WTC11 (cell line): ENCODE measurements at regions not wholly inside any gene's neighbourhood (a gene's known extent, or its start where the extent isn't known, plus 50 kb on each side); places are given as distances from the start of the nearest gene placed in this dataset.

Experiments
- ATAC-seq: fragments of 200-7000 bp; cut with Tn5 transposase; 2 replicates; pipeline ENCODE4 v1.10.0; 2021; ENCODE audit warnings: mild to moderate bottlenecking, moderate library complexity
- CTCF ChIA-PET: fragments of 300-600 bp; sonication (Branson Sonifier 250); formaldehyde crosslinking; loops from one replicate; lab custom pipeline; 2021; ENCODE audit warnings: antibody characterized with exemption; lab: Charles Lee
- POLR2A ChIA-PET: fragments of 350-600 bp; sonication (Branson Sonifier 250); formaldehyde crosslinking; loops from one replicate; lab custom pipeline; 2021; ENCODE audit warnings: antibody characterized with exemption; lab: Charles Lee
- DNase-seq: peaks from one replicate; pipeline ENCODE4 v3.0.0; 2021; ENCODE audit warnings: low spot score
- H3K27ac Mint-ChIP-seq: 2 replicates; pipeline ENCODE4 v1.8.0; 2021; ENCODE audit warnings: mixed read lengths
- H3K27me3 Mint-ChIP-seq: 2 replicates; pipeline ENCODE4 v1.8.0; 2021; ENCODE audit warnings: low read depth, mild to moderate bottlenecking, moderate library complexity, mixed read lengths
- H3K36me3 Mint-ChIP-seq: 2 replicates; pipeline ENCODE4 v1.8.0; 2021; ENCODE audit warnings: mixed read lengths
- H3K4me1 Mint-ChIP-seq: 2 replicates; pipeline ENCODE4 v1.8.0; 2022; ENCODE audit warnings: mixed read lengths
- H3K4me3 Mint-ChIP-seq: 2 replicates; pipeline ENCODE4 v1.8.0; 2021; ENCODE audit warnings: mild to moderate bottlenecking, moderate library complexity, mixed read lengths
- H3K9me3 Mint-ChIP-seq: 2 replicates; pipeline ENCODE4 v1.8.0; 2021; ENCODE audit warnings: mixed read lengths
- CREM ChIP-seq: sonication (generic); formaldehyde crosslinking; IDR thresholded peaks from 2 replicates; pipeline ENCODE4 v1.8.1; 2022; ENCODE audit warnings: mild to moderate bottlenecking, missing genetic modification reagents, moderate library complexity
- IRF2 ChIP-seq: sonication (generic); formaldehyde crosslinking; IDR thresholded peaks from 2 replicates; pipeline ENCODE4 v1.8.0; 2022; ENCODE audit warnings: low read depth, missing genetic modification reagents, borderline replicate concordance
- KAT7 ChIP-seq: sonication (generic); formaldehyde crosslinking; IDR thresholded peaks from 2 replicates; pipeline ENCODE4 v1.8.1; 2023; ENCODE audit warnings: missing genetic modification reagents, mild to moderate bottlenecking, borderline replicate concordance
- NR1H2 ChIP-seq: sonication (generic); formaldehyde crosslinking; IDR thresholded peaks from 2 replicates; pipeline ENCODE4 v1.9.0; 2021; ENCODE audit warnings: mild to moderate bottlenecking, moderate library complexity, missing genetic modification reagents
- NR3C1 ChIP-seq: sonication (generic); formaldehyde crosslinking; conservative IDR thresholded peaks from 2 replicates; pipeline ENCODE4 v1.8.1; 2023; ENCODE audit warnings: low read depth, mild to moderate bottlenecking, missing genetic modification reagents
- TEAD4 ChIP-seq: sonication (generic); formaldehyde crosslinking; IDR thresholded peaks from 2 replicates; pipeline ENCODE4 v1.8.0; 2022; ENCODE audit warnings: mild to moderate bottlenecking, missing genetic modification reagents
- TF ChIP-seq, protein P1 (sequence below): sonication (generic); formaldehyde crosslinking; IDR thresholded peaks from 2 replicates; pipeline ENCODE4 v1.8.0; 2022; ENCODE audit warnings: mild to moderate bottlenecking, missing genetic modification reagents
- TF ChIP-seq, protein P2 (sequence below): sonication (generic); formaldehyde crosslinking; IDR thresholded peaks from 2 replicates; pipeline ENCODE4 v1.8.1; 2023; ENCODE audit warnings: mild to moderate bottlenecking, moderate library complexity, missing genetic modification reagents
- TF ChIP-seq, protein P3 (sequence below): fragments of 200-600 bp; IDR thresholded peaks from 2 replicates; pipeline ENCODE4 v1.8.0; 2022; ENCODE audit warnings: antibody characterized with exemption
- TF ChIP-seq, protein P4 (sequence below): fragments of 250-450 bp; sonication (Bioruptor Pico); IDR thresholded peaks from 2 replicates; pipeline ENCODE4 v1.9.0; 2021; ENCODE audit warnings: mild to moderate bottlenecking
- TF ChIP-seq, protein P5 (sequence below): sonication (generic); formaldehyde crosslinking; conservative IDR thresholded peaks from 2 replicates; pipeline ENCODE4 v1.8.1; 2022; ENCODE audit warnings: mild to moderate bottlenecking, missing genetic modification reagents
- TF ChIP-seq, protein P6 (sequence below): sonication (generic); formaldehyde crosslinking; IDR thresholded peaks from 2 replicates; pipeline ENCODE4 v1.8.1; 2023; ENCODE audit warnings: mild to moderate bottlenecking, missing genetic modification reagents
- TF ChIP-seq, protein P7 (sequence below): sonication (generic); formaldehyde crosslinking; IDR thresholded peaks from 2 replicates; pipeline ENCODE4 v1.8.1; 2023; ENCODE audit warnings: mild to moderate bottlenecking, missing genetic modification reagents, moderate library complexity
- TF ChIP-seq, protein P8 (sequence below): sonication (generic); formaldehyde crosslinking; IDR thresholded peaks from 2 replicates; pipeline ENCODE4 v1.8.1; 2023; ENCODE audit warnings: mild to moderate bottlenecking, missing genetic modification reagents

DNA sequence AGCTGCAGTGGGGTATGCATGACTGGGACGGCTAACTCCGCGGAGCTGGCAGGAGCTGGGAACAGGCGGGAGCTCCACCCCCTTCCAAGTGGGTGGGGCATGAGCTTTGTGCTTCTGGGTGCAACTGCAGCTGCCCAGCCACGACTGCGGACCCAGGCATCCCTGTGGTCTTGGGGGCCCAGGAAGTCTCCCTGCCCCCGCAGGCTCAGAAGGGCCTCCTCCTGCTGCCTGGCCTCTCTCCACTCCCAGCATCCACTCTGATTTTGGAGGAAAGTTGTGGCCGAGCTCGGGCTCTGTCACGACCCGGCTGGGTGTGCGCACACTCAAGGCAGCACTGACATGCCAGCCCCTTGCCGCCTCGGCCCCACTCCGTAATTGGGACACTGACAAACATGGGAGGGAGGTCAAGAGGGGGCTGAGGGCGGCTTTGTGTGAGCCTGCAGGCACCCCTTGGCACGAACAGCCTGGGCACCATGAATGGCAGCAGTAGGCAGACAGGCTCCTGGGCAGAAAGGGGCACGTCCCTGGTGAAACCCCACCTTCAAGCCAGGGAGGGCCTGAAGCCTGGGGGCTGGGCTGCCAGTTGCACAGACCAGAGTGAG is 822.6 kb downstream of the GLUD2 start:
- ATAC-seq, result no peak; the same call in 1 of the 2 replicates
- Mint-ChIP-seq H3K4me3 (no peak overlapping the region), H3K36me3 (no peaks in the 10 kb centered on the region), H3K9me3 (no peaks in the 10 kb centered on the region), H3K27me3 (no peaks in the 10 kb centered on the region; the same call in 1 of the 2 replicates), H3K27ac (no peak overlapping the region), H3K4me1 (0 out of 2 replicates have a peak, but pooled peaks cover 4% of the 10 kb centered on the region)
- TF ChIP-seq IRF2 (CRISPR knock-in tag) (no peak), TEAD4 (CRISPR knock-in tag) (no peak), CREM (CRISPR knock-in tag) (no peak), NR1H2 (CRISPR knock-in tag) (no peak), NR3C1 (no peak), KAT7 (CRISPR knock-in tag) (no peak)
- TF ChIP-seq, protein P1, sequence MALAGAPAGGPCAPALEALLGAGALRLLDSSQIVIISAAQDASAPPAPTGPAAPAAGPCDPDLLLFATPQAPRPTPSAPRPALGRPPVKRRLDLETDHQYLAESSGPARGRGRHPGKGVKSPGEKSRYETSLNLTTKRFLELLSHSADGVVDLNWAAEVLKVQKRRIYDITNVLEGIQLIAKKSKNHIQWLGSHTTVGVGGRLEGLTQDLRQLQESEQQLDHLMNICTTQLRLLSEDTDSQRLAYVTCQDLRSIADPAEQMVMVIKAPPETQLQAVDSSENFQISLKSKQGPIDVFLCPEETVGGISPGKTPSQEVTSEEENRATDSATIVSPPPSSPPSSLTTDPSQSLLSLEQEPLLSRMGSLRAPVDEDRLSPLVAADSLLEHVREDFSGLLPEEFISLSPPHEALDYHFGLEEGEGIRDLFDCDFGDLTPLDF (CRISPR knock-in tag), result no peak
- TF ChIP-seq, protein P2, sequence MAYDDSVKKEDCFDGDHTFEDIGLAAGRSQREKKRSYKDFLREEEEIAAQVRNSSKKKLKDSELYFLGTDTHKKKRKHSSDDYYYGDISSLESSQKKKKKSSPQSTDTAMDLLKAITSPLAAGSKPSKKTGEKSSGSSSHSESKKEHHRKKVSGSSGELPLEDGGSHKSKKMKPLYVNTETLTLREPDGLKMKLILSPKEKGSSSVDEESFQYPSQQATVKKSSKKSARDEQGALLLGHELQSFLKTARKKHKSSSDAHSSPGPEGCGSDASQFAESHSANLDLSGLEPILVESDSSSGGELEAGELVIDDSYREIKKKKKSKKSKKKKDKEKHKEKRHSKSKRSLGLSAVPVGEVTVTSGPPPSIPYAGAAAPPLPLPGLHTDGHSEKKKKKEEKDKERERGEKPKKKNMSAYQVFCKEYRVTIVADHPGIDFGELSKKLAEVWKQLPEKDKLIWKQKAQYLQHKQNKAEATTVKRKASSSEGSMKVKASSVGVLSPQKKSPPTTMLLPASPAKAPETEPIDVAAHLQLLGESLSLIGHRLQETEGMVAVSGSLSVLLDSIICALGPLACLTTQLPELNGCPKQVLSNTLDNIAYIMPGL, result no peak
- TF ChIP-seq, protein P3, sequence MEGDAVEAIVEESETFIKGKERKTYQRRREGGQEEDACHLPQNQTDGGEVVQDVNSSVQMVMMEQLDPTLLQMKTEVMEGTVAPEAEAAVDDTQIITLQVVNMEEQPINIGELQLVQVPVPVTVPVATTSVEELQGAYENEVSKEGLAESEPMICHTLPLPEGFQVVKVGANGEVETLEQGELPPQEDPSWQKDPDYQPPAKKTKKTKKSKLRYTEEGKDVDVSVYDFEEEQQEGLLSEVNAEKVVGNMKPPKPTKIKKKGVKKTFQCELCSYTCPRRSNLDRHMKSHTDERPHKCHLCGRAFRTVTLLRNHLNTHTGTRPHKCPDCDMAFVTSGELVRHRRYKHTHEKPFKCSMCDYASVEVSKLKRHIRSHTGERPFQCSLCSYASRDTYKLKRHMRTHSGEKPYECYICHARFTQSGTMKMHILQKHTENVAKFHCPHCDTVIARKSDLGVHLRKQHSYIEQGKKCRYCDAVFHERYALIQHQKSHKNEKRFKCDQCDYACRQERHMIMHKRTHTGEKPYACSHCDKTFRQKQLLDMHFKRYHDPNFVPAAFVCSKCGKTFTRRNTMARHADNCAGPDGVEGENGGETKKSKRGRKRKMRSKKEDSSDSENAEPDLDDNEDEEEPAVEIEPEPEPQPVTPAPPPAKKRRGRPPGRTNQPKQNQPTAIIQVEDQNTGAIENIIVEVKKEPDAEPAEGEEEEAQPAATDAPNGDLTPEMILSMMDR, result no peak
- TF ChIP-seq, protein P4, sequence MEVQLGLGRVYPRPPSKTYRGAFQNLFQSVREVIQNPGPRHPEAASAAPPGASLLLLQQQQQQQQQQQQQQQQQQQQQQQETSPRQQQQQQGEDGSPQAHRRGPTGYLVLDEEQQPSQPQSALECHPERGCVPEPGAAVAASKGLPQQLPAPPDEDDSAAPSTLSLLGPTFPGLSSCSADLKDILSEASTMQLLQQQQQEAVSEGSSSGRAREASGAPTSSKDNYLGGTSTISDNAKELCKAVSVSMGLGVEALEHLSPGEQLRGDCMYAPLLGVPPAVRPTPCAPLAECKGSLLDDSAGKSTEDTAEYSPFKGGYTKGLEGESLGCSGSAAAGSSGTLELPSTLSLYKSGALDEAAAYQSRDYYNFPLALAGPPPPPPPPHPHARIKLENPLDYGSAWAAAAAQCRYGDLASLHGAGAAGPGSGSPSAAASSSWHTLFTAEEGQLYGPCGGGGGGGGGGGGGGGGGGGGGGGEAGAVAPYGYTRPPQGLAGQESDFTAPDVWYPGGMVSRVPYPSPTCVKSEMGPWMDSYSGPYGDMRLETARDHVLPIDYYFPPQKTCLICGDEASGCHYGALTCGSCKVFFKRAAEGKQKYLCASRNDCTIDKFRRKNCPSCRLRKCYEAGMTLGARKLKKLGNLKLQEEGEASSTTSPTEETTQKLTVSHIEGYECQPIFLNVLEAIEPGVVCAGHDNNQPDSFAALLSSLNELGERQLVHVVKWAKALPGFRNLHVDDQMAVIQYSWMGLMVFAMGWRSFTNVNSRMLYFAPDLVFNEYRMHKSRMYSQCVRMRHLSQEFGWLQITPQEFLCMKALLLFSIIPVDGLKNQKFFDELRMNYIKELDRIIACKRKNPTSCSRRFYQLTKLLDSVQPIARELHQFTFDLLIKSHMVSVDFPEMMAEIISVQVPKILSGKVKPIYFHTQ (CRISPR knock-in tag), result no peak
- TF ChIP-seq, protein P5, sequence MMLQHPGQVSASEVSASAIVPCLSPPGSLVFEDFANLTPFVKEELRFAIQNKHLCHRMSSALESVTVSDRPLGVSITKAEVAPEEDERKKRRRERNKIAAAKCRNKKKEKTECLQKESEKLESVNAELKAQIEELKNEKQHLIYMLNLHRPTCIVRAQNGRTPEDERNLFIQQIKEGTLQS, result no peak
- TF ChIP-seq, protein P6, sequence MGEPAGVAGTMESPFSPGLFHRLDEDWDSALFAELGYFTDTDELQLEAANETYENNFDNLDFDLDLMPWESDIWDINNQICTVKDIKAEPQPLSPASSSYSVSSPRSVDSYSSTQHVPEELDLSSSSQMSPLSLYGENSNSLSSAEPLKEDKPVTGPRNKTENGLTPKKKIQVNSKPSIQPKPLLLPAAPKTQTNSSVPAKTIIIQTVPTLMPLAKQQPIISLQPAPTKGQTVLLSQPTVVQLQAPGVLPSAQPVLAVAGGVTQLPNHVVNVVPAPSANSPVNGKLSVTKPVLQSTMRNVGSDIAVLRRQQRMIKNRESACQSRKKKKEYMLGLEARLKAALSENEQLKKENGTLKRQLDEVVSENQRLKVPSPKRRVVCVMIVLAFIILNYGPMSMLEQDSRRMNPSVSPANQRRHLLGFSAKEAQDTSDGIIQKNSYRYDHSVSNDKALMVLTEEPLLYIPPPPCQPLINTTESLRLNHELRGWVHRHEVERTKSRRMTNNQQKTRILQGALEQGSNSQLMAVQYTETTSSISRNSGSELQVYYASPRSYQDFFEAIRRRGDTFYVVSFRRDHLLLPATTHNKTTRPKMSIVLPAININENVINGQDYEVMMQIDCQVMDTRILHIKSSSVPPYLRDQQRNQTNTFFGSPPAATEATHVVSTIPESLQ, result no peak
- TF ChIP-seq, protein P7, sequence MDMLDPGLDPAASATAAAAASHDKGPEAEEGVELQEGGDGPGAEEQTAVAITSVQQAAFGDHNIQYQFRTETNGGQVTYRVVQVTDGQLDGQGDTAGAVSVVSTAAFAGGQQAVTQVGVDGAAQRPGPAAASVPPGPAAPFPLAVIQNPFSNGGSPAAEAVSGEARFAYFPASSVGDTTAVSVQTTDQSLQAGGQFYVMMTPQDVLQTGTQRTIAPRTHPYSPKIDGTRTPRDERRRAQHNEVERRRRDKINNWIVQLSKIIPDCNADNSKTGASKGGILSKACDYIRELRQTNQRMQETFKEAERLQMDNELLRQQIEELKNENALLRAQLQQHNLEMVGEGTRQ (CRISPR knock-in tag), result no peak
- TF ChIP-seq, protein P8, sequence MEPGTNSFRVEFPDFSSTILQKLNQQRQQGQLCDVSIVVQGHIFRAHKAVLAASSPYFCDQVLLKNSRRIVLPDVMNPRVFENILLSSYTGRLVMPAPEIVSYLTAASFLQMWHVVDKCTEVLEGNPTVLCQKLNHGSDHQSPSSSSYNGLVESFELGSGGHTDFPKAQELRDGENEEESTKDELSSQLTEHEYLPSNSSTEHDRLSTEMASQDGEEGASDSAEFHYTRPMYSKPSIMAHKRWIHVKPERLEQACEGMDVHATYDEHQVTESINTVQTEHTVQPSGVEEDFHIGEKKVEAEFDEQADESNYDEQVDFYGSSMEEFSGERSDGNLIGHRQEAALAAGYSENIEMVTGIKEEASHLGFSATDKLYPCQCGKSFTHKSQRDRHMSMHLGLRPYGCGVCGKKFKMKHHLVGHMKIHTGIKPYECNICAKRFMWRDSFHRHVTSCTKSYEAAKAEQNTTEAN (CRISPR knock-in tag), result no peak
- DNase-seq, result peak; percentile 16
- POLR2A ChIA-PET, result no interaction called here
- CTCF ChIA-PET, result no interaction called here
